AG09309 (cell line): ENCODE measurements at regions not wholly inside any gene's neighbourhood (a gene's known extent, or its start where the extent isn't known, plus 50 kb on each side); places are given as distances from the start of the nearest gene placed in this dataset.
A peak's percentile ranks its signal among the peaks of the same experiment; 100 is the strongest.

Experiments
- DNase-seq: peaks from one replicate; pipeline ENCODE4 v3.0.0-alpha.2; 2010; ENCODE audit warnings: low read depth
- H3K4me3 ChIP-seq: 2 replicates; pipeline ENCODE4 v1.5.1; 2011; ENCODE audit warnings: mild to moderate bottlenecking, low read depth, low read length, moderate library complexity; ENCODE audit not compliant: control insufficient read depth
- TF ChIP-seq, protein P1 (sequence below): IDR thresholded peaks from 2 replicates; pipeline ENCODE4 v1.5.1; 2011; ENCODE audit warnings: mild to moderate bottlenecking, low read depth, low read length, inconsistent platforms; ENCODE audit not compliant: insufficient read depth, control insufficient read depth; ENCODE audit errors: missing control alignments

DNA sequence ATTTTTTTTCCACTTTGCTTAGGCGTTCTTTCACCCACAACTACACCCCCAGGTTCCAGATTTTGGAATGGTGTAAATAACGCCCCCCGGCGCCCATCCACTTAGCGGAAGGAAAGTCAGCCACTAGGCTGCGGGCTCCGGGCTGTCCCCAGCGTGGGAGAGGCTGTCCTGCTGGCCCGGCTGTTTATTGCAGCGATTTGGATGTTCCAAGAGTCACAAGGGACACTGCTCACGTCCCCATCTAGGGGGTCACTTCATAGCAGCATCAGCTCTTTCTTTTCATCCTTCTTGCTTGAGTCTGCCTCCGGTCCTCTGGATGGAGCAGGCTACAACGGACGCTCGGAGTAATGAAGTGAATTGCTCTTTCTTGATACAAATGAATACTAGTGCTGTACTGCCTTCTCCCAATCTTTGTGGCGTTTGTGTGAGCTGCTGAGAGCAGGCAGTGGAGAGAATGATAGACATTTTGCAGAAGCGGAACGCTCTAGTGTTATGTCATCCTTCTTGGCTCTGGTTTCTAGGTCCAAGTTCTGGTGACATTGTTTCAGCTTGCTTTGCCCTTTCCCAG, 50.7 kb upstream of the PAIP2B start:
- no peak for DNase-seq
- H3K4me3 ChIP-seq: peak overlapping the region; percentile 89
- TF ChIP-seq, protein P1, sequence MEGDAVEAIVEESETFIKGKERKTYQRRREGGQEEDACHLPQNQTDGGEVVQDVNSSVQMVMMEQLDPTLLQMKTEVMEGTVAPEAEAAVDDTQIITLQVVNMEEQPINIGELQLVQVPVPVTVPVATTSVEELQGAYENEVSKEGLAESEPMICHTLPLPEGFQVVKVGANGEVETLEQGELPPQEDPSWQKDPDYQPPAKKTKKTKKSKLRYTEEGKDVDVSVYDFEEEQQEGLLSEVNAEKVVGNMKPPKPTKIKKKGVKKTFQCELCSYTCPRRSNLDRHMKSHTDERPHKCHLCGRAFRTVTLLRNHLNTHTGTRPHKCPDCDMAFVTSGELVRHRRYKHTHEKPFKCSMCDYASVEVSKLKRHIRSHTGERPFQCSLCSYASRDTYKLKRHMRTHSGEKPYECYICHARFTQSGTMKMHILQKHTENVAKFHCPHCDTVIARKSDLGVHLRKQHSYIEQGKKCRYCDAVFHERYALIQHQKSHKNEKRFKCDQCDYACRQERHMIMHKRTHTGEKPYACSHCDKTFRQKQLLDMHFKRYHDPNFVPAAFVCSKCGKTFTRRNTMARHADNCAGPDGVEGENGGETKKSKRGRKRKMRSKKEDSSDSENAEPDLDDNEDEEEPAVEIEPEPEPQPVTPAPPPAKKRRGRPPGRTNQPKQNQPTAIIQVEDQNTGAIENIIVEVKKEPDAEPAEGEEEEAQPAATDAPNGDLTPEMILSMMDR: peak; percentile 39

DNA sequence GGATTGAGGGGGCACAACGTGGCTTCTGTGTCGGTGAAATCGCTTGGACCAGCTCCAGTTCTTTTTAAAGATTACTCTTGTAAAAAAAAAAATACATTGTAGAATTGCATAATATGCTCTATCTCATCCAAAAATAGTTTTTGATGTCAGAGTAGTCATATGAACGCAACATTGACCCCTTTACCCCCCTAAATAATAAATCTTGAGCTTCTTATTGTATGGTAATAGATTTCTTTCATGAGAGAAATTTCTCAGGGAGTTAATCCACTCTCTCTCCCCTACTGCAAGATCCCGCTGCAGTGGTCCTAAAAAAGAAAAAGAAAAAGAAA, 50.2 kb upstream of the PAIP2B start:
- DNase-seq: no peak
- TF ChIP-seq, protein P1: no peak
- H3K4me3 ChIP-seq: peak overlapping the region; percentile 89

DNA sequence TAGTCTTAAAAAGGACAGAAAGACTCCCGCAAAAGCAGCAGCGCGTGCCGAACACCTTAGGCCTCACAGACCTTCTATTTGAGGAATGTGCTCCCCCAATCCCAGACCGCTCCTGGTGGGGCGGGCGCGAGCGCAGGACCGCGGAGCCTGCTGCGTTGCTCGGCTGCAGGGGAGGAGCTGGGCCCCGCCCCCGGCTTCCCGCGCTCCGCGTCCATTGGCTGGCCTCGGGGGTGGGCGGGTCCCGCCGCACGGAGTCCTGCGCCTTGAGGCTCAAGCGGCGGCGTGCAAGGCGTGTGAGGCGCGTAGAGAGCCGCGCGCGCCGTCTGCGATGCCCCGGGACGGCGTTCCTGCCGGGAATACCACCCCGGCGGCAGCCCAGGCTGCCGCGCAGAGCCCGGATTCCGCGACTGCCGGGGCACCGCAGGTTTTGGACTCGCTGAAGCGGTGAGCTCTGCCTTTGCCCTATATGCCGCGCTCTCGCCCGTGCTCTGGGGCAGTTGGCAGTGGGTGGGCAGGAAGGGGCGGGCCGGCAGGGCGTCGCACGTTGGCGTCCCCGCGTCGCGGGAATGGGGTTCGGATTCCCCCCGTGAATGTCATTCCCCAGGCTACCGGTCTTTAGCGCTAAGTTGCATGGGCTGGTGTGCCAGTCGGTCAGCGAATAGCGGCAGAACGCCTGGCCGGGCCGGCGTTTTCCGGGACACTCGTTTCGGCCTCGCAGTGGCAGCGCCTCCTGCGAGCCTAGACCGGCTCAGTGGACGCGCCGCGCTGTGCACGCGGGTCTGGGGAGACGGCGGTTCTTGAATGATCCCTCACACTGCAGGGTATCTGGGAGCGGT, 49.6 kb upstream of the PAIP2B start:
- DNase-seq: peak; percentile 24
- TF ChIP-seq, protein P1: no peak
- peak overlapping the region; percentile 89 for H3K4me3 ChIP-seq
